ENCODE measurements at regions not wholly inside any gene's neighbourhood (a gene's known extent, or its start where the extent isn't known, plus 50 kb on each side); places are given as distances from the start of the nearest gene placed in this dataset.

DNA sequence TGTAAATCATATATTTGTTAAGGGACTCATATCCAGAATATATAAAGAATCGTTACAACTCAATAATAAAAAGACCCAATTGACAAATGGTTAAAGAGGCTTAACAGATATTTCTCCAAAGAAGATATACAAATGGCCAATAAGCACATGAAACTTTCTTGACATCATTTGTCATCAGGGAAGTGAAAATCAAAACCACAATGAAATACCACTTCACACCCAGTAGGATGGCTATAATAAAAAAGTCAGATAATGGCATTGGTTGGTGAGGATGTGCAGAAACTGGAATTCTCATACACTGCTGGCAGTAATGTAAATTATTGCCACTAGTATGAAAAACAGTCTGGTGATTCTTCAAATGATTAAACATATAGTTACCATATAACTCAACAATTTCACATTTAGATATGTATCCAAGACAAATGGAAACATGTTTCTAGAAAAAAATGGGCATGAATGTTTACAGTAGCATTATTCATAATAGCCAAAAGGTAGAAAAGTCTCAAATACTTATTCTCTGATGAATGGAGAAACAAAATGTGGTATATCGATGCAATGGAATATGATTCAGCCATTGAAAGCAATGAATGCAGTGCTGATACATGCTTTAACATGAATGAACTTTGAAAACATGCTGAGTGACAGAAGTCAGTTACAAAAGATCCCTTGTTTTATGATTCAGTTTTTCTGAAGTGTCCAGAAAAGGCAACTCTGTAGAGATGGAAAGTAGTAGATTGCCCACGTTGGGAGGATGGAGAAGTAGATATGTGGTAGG is 304.6 kb upstream of the ZEB2 start:
- no peaks in the 10 kb centered on the region for H3K27me3 ChIP-seq
- no peaks in the 10 kb centered on the region for H3K4me1 ChIP-seq
- H3K36me3 ChIP-seq, result no peaks in the 10 kb centered on the region
- 72 to 90% methylated on average over 3 of the region's 3 CpGs for WGBS, 2 donors (ENCODE audit: low coverage in 1 of 2)
- H3K4me3 ChIP-seq, result no peak overlapping the region
- TF ChIP-seq EP300 (IDR thresholded peaks at IDR 0.05) (no peak), POLR2AphosphoS5 (IDR thresholded peaks at IDR 0.05) (no peak), POLR2A (IDR thresholded peaks at IDR 0.05) (no peak)
- TF ChIP-seq, protein P1, sequence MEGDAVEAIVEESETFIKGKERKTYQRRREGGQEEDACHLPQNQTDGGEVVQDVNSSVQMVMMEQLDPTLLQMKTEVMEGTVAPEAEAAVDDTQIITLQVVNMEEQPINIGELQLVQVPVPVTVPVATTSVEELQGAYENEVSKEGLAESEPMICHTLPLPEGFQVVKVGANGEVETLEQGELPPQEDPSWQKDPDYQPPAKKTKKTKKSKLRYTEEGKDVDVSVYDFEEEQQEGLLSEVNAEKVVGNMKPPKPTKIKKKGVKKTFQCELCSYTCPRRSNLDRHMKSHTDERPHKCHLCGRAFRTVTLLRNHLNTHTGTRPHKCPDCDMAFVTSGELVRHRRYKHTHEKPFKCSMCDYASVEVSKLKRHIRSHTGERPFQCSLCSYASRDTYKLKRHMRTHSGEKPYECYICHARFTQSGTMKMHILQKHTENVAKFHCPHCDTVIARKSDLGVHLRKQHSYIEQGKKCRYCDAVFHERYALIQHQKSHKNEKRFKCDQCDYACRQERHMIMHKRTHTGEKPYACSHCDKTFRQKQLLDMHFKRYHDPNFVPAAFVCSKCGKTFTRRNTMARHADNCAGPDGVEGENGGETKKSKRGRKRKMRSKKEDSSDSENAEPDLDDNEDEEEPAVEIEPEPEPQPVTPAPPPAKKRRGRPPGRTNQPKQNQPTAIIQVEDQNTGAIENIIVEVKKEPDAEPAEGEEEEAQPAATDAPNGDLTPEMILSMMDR (IDR thresholded peaks at IDR 0.05), result no peak
- ATAC-seq, result no peak
- H3K9me3 ChIP-seq, result no peaks in the 10 kb centered on the region
- no peak overlapping the region for H3K27ac ChIP-seq

DNA sequence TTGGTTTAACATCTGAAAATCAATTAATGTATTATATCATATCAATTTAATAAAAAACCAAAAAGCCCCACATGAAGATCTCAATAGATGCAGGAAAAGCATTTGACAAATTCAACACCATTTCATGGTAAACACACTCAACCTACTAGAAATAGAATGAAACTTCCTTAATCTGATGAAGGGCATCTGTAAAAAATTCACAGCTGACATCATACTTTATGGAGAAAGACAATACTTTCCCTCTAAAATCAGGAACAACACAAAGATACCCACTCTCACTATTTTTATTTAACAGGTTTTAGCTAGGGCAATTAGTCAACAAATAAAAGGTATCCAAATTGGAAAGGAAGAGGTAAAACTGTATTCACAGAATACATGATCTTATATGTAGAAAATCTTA is 303.0 kb upstream of the ZEB2 start:
- H3K4me3 ChIP-seq, result no peak overlapping the region
- H3K27me3 ChIP-seq, result no peaks in the 10 kb centered on the region
- H3K4me1 ChIP-seq, result no peaks in the 10 kb centered on the region
- TF ChIP-seq, protein P1 (IDR thresholded peaks at IDR 0.05), result no peak
- TF ChIP-seq EP300 (IDR thresholded peaks at IDR 0.05) (no peak), POLR2A (IDR thresholded peaks at IDR 0.05) (no peak), POLR2AphosphoS5 (IDR thresholded peaks at IDR 0.05) (no peak)
- H3K27ac ChIP-seq, result no peak overlapping the region
- no peaks in the 10 kb centered on the region for H3K9me3 ChIP-seq
- no peak for ATAC-seq
- no peaks in the 10 kb centered on the region for H3K36me3 ChIP-seq

DNA sequence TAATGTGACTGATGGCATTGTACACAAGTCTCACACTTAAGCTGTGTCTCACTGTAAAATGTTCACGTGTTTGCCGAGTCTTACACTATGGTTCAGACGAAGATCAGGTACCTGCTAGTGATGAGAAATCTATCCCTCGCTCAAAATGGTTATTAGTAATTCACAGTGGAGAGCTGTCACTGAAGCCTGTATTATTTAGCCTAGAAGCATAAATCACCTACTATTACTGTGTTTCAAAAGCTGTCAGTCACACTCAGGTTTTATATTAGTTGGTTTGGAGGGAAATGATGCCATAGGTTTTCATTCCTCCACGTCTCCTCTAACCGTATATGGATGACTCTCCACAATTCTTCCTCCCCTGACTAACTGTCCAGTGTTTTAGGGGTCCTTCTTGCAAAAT is 292.4 kb upstream of the ZEB2 start:
- no peaks in the 10 kb centered on the region for H3K36me3 ChIP-seq
- H3K27ac ChIP-seq, result no peak overlapping the region
- WGBS, 2 donors (ENCODE audit: low coverage in 1 of 2), result 88 to 90% methylated on average over 5 to 6 of the region's 6 CpGs
- no peak overlapping the region for H3K4me3 ChIP-seq
- no peak for ATAC-seq
- H3K4me1 ChIP-seq, result no peaks in the 10 kb centered on the region
- no peaks in the 10 kb centered on the region for H3K9me3 ChIP-seq
- TF ChIP-seq POLR2AphosphoS5 (IDR thresholded peaks at IDR 0.05) (no peak), POLR2A (IDR thresholded peaks at IDR 0.05) (no peak), EP300 (IDR thresholded peaks at IDR 0.05) (no peak)
- TF ChIP-seq, protein P1 (IDR thresholded peaks at IDR 0.05), result no peak
- H3K27me3 ChIP-seq, result no peaks in the 10 kb centered on the region

DNA sequence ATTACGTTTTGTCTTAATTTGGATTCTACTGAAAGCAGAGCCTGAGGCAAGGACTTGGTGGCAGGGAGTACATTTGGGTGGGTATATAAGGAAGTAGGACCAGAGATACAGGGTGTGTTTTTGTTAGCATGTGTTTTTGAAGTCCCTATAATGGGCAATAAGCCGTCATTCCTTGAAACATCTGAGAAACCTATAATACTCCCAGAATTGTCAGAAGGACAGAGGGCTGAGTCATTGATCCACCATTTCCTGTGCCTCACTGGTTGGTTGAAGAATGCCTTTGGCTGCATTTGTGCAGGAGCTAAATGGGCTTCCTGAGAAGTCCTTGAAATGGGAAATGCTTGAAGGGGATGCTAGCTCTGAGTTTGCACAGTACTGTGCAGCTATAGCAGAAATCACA is 281.8 kb upstream of the ZEB2 start:
- no peak overlapping the region for H3K27ac ChIP-seq
- no peaks in the 10 kb centered on the region for H3K27me3 ChIP-seq
- H3K4me3 ChIP-seq, result no peak overlapping the region
- H3K9me3 ChIP-seq, result no peaks in the 10 kb centered on the region
- TF ChIP-seq POLR2AphosphoS5 (IDR thresholded peaks at IDR 0.05) (no peak), EP300 (IDR thresholded peaks at IDR 0.05) (no peak), POLR2A (IDR thresholded peaks at IDR 0.05) (no peak)
- TF ChIP-seq, protein P1 (IDR thresholded peaks at IDR 0.05), result no peak
- no peaks in the 10 kb centered on the region for H3K4me1 ChIP-seq
- WGBS, 2 donors (ENCODE audit: low coverage in 1 of 2), result 67 to 100% methylated on average over 1 to 2 of the region's 2 CpGs
- H3K36me3 ChIP-seq, result no peaks in the 10 kb centered on the region
- no peak for ATAC-seq

DNA sequence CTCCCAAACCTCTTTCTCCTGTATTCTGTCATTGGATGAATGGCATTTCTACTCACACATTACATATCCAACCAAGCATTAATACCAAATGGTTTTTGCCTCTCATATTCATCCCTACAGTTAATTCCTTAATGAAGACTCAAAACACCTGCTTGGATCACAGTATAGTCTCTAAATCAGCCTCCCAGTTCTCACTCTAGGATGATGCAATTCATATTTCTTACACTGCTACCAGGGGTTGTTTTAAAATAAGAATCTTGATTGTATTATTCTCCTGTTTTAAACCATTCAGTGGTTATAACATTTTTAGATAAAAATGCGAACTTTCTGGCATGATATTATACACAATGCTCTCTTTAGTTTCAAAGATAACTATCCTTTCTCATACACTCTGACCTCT is 281.4 kb upstream of the ZEB2 start:
- WGBS, 2 donors (ENCODE audit: low coverage in 1 of 2), result 68 to 100% methylated on average over 1 of the region's 1 CpG

More for the DNA sequence above, 281.4 kb upstream of the ZEB2 start:
- Histone ChIP-seq H3K27ac (no peak overlapping the region), H3K9me3 (no peaks in the 10 kb centered on the region), H3K4me3 (no peak overlapping the region), H3K36me3 (no peaks in the 10 kb centered on the region), H3K27me3 (no peaks in the 10 kb centered on the region), H3K4me1 (no peaks in the 10 kb centered on the region)
- TF ChIP-seq POLR2A (IDR thresholded peaks at IDR 0.05), result no peak
- TF ChIP-seq, protein P1 (IDR thresholded peaks at IDR 0.05), result no peak
- TF ChIP-seq POLR2AphosphoS5 (IDR thresholded peaks at IDR 0.05), result no peak
- no peak for TF ChIP-seq EP300 (IDR thresholded peaks at IDR 0.05)
- no peak for ATAC-seq
